Mucosa of descending colon (tissue), 3 donors: ENCODE measurements at regions not wholly inside any gene's neighbourhood (a gene's known extent, or its start where the extent isn't known, plus 50 kb on each side); places are given as distances from the start of the nearest gene placed in this dataset.

Experiments
- ATAC-seq: fragments of 200-7000 bp; cut with Tn5 transposase; one replicate; pipeline ENCODE4 v1.9.1; 2020; ENCODE audit warnings: mild to moderate bottlenecking, moderate library complexity
- DNase-seq, 3 donors: peaks; one replicate each; pipeline ENCODE4 v3.0.0-alpha.2; 2020
- H3K36me3 ChIP-seq: fragments of 200-600 bp; one replicate; pipeline ENCODE4 v1.8.0; 2021; ENCODE audit warnings: low read depth, mild to moderate bottlenecking
- H3K4me1 ChIP-seq: fragments of 200-600 bp; one replicate; pipeline ENCODE4 v1.8.0; 2021; ENCODE audit warnings: low read depth, mild to moderate bottlenecking
- H3K4me3 ChIP-seq: fragments of 200-600 bp; one replicate; pipeline ENCODE4 v1.8.0; 2021; ENCODE audit warnings: mild to moderate bottlenecking
- H3K9me3 ChIP-seq: fragments of 200-600 bp; one replicate; pipeline ENCODE4 v1.8.0; 2021; ENCODE audit warnings: mild to moderate bottlenecking
- CTCF ChIP-seq: fragments of 200-600 bp; IDR thresholded peaks from one replicate; pipeline ENCODE4 v1.8.0; 2022; ENCODE audit warnings: antibody characterized with exemption, mild to moderate bottlenecking
- intact Hi-C, 2 donors: fragments of 100-400 bp; cut with DNase I in 1 of 2; cut with micrococcal nuclease in 1 of 2; formaldehyde crosslinking; loops; one replicate each; pipeline versions ENCODE4 v1.11.0 to v1.11.1; 2022; cut with DNase I, micrococcal nuclease
- donor health status: DM: no; HTN: no; CAD: no; lungs with moderate emphysema.
- donor health status: DM: no; HTN: no; CAD: no.
- donor health status: DM: no; HTN: yes; CAD: no.

- intact Hi-C loops: no loop called here
- no peaks in the 10 kb centered on the region for H3K36me3 ChIP-seq
- no peak overlapping the region for H3K4me3 ChIP-seq
- no peak for ATAC-seq
- H3K9me3 ChIP-seq: no peaks in the 10 kb centered on the region
- no peak for DNase-seq
- no peak for TF ChIP-seq CTCF
- H3K4me1 ChIP-seq: peaks cover 4% of the 10 kb centered on the region
Measured at GRCh38 chr4:26032142-26032541, 118.1 kb downstream of the SMIM20 start.

GRCh38 chr4:26032630-26033317 is 118.8 kb downstream of the SMIM20 start:
- H3K9me3 ChIP-seq: no peaks in the 10 kb centered on the region
- ATAC-seq: peak; percentile 17
- no peak overlapping the region for H3K4me3 ChIP-seq
- TF ChIP-seq CTCF: no peak
- peaks cover 4% of the 10 kb centered on the region for H3K4me1 ChIP-seq
- H3K36me3 ChIP-seq: no peaks in the 10 kb centered on the region
- peak in 1 of 3 donors; percentile 24 for DNase-seq
- intact Hi-C loops: no loop called here

DNA sequence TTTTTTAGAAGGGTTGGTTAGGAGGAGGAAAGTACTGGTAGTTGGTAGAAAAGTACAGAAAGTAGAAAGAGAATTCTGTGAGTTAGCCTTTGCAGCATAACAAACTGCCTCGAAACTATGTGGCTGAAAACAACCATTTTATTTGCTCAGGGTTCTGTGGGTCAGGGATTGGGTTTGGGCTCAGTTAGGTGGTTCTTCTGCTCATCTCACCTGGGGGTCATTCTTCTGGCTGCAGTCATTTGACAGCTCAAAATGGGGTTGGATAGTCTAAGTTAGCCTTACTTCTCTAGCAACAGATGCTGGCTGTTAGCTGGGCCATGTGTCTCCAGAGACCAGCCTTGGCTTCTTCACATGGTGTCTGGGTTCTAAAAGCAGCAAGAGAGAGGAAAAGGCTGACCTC is 119.4 kb downstream of the SMIM20 start:
- no peak overlapping the region for H3K4me3 ChIP-seq
- intact Hi-C loops: no loop called here

GRCh38 chr4:26034849-26035248 is 120.8 kb downstream of the SMIM20 start:
- no peaks in the 10 kb centered on the region for H3K9me3 ChIP-seq
- no peak for TF ChIP-seq CTCF
- no peaks in the 10 kb centered on the region for H3K36me3 ChIP-seq
- H3K4me3 ChIP-seq: no peak overlapping the region
- intact Hi-C loops: no loop called here
- no peak for ATAC-seq
- DNase-seq: no peak
- H3K4me1 ChIP-seq: no peaks in the 10 kb centered on the region

More for the DNA sequence above, 119.4 kb downstream of the SMIM20 start:
- no peak for TF ChIP-seq CTCF
- no peaks in the 10 kb centered on the region for H3K36me3 ChIP-seq
- H3K9me3 ChIP-seq: no peaks in the 10 kb centered on the region
- DNase-seq (no peak), ATAC-seq (no peak)
- peaks cover 4% of the 10 kb centered on the region for H3K4me1 ChIP-seq

DNA sequence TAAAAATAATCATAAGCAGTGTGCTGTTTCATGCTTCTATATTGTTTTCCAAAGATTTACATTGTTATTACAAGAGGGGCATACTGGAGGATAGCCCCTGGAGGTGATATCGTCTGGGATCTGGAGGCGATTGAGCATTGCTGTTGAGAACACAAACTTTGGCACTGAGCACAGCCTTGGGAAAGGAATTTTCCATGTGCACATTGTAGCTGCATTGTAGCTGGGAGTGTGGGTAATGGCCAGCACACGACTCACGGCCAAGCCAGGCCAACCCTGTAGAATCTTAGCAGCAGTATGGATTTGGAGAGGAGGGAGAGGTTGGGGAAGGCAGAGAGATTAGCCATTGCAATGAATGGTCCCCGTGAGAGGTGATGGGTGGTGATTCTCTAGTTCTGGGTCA is 121.9 kb downstream of the SMIM20 start:
- ATAC-seq (no peak), DNase-seq (no peak)
- intact Hi-C loops: no loop called here

More for the DNA sequence above, 121.9 kb downstream of the SMIM20 start:
- no peak overlapping the region for H3K4me3 ChIP-seq
- no peaks in the 10 kb centered on the region for H3K9me3 ChIP-seq
- H3K4me1 ChIP-seq: no peaks in the 10 kb centered on the region
- TF ChIP-seq CTCF: no peak
- no peaks in the 10 kb centered on the region for H3K36me3 ChIP-seq
